ENCODE measurements at regions not wholly inside any gene's neighbourhood (a gene's known extent, or its start where the extent isn't known, plus 50 kb on each side); places are given as distances from the start of the nearest gene placed in this dataset.
"Not testable (repeated sequence)": the region's sequence is repeated elsewhere in the genome, so short reads cannot be mapped to it uniquely, and the experiment has no call there.

- DNase-seq (ENCODE audit: low read depth): not testable (repeated sequence)
Measured at GRCh38 chr2:71958426-71958825, 189.2 kb downstream of the CYP26B1 start.

- no peak for DNase-seq (ENCODE audit: low read depth)
Measured at GRCh38 chr2:71952572-71953188, 195.0 kb downstream of the CYP26B1 start.

GRCh38 chr2:71951718-71952404, 195.8 kb downstream of the CYP26B1 start:
- no peak for DNase-seq (ENCODE audit: low read depth)

- DNase-seq (ENCODE audit: low read depth): no peak
Measured at GRCh38 chr2:71951083-71951468, 196.6 kb downstream of the CYP26B1 start.

DNA sequence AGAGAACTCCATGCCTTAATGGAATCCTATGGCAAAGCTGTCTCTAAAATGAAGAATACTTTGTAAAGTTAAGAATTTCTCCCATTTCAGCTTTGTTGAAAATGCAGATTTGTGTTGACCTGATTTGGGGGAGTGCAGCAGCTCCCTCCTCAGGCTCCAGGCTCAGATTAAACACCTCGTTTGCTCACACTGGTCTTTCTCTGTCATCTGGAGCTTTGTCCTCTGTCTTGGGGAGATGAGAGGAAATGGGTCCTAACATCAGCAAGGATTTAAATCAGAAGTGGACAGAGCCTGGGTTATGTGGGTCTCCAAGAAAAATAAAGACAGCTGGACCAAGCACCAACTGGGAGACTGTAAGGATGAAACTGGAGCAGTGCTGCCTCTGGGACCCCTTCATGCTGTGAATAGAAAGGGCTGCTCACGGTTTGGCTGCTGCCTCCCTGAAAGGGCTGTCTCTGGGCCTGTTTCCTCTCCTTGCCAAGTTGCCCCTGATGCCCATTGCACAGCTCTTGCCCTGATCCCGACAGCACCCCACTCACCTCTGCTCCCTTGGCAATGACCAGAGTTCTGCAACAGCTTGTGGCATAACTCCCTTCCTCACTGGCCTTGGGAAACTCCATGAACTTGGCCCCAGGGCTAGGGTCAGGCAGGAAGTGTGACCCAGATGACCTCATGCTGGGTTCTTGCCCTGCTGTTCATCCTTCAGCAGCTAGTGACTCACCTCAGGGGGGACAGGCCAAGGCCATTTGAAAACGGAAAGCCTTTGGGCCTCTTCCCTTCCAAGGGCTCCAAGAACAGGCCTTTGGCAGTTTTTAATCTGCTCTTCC, 197.2 kb downstream of the CYP26B1 start:
- DNase-seq (ENCODE audit: low read depth): no peak

DNA sequence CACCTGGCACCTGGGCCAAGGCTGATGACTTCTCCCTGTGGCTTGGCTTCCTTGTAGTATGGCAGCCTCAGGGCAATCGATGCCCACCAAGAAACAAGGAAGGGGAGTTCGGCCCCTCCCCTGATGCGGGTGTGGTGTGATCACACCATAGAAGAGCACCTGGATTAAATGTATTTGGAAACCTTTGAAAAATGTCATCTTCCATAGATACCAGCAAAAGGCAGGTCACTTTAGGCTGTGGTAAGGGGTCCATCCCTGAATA, 198.2 kb downstream of the CYP26B1 start:
- no peak for DNase-seq (ENCODE audit: low read depth)

- no peak for DNase-seq (ENCODE audit: low read depth)
Measured at GRCh38 chr2:71948781-71949536, 198.7 kb downstream of the CYP26B1 start.

DNA sequence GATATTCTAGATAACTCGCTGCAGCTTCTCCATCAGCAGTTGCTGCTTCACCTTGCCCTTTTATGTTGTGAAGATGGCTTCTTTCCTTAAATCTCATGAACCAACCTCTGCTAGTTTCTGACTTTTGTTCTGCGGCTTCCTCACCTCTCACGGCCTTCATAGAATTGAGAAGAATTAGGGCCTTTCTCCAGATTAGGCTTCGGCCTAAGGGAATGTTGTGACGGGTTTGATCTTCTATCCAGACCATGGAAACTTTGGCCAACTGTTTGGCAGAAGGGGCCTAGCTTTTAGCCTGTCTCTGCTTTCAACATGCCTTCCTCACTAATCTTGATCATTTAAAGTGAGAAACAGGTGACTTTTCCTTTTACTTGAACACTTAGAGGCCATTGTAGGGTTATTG, 199.9 kb downstream of the CYP26B1 start:
- DNase-seq (ENCODE audit: low read depth): no peak

DNA sequence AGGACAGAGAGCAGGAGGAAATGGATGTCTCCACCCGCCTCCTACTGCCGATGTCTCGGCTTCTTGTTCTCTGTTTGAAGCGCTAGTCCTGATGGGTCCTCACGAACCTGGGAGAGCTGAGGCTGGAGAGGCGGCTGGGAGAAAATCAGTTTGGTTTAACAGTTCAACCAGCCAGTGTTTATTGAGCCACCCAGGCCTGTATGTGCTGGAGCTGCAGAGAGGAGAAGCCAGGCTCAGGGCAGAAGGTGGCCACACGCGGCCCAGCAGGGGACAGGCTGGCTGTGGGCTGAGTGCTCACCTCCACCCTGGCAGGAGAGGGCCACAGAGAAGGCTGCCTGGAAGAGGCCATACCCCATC, 202.1 kb downstream of the CYP26B1 start:
- DNase-seq (ENCODE audit: low read depth): no peak

DNA sequence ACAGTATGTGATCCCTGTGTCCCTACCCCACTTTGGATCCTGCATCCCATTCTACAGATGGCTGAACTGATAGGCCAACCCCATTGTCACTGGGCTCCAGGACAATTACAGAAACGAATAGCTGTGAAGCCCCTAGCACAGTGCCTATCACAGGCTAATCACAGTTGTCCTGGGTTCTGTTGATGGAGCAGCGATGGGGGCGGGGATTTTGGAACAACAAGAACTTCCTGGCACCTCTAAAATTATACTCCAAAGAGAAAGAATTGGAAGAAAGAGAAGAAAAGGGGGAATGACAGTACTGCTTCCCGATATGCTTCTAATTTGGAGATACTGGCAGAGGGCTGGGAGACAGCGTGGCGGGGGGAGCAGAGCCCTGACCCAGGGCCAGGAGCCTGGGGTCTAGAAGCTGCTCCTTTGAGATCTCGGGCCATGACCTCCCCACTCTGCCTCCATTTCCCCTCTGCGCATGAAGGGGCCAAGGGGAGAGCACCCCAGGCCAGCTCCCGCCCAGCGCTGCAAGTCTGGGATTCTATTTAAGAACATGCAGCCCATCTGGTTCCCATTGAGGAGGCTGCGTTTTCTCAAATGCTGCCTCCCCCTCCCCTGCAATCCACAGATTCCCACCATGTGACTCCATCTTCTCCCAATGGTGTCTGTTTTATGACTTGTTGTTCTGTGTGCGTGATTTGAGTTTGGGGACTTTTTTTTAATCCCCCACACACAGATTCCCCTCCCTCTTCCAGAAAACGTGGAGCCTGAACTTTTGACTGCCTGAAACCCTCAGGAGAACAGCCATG, 202.7 kb downstream of the CYP26B1 start:
- peak; percentile 83 for DNase-seq (ENCODE audit: low read depth)

GRCh38 chr2:71944183-71944550, 203.5 kb downstream of the CYP26B1 start:
- no peak for DNase-seq (ENCODE audit: low read depth)

DNA sequence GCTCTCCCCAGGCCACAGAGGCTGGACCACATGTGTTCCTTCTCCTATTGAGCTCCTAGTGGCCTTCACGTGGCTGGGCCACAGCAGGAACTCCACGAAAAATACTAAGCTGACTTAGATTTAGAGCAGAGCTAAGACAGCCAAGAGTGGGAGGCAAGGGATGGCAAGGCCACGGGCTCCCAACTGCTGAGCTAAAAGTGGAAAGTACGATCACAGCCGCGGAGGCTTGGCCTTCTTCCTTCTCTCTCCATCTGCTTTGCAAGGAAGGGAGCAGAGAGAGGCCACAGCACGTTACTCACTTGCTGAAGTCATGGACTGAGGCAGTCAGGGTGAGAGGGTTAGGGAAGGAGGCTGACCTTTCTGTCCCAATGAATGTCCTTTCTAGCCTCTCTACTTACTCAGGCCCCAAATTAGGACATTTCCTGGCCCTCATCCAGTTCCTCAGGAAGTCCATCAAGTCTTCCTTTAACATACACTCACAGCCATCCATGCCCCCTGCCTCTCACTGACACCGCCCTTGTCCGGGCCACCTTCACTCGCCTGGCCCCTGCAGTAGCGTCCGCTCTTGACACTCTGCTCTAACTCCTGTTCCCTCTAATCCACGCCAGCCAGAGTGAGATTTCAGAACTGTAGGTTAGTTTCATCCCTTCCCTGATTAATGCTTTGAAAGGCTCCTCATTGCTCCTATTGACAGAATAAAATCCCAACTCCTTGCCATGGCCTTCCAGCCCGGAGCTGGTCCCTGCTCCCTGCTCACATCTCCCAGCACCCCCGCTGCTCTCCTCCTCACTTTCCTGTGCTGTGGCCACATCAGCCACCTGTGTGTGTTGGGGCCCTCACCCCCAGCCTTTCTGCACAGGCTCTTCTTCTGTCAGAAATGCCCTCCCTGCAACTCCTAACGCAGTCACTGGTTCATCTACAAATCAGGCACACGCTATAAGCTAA, 204.2 kb downstream of the CYP26B1 start:
- no peak for DNase-seq (ENCODE audit: low read depth)

DNA sequence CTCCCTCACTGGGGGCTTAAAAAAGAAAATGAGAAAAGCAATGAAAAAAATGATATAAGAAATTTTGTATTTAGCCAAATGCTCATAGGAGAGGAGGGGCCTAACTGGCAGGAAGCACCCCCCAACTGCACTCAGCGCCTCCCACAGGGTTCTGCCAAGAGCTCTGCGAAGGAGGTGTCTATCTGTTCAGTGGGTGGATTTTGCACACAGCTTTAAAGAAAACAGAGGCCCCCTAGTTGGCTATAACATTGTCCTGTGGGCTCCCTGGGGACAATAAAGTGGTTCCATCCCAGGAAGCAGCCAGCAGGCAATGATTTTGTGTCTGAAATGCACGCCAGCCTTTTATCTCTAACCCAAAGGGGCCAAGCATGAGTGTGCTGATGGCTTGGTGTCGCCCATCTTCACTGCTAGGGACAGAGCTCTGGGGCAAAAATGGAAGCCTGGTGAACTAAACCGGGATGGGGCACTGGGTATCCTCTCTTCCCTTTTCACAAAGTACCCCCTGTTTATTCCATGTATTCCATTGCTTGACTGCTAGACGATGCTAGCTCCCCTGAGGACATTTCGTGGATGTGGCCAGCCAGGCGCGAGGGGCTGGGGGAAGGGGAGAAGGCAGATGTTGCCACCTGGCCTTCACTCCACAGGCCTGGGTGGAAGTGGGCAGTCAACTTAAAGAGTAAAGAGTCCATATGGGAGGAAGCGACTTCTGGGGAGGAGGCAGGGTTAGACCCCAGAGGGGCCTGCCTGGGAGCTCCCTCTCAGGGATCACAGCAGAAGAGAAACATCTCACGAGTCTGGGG, 205.7 kb downstream of the CYP26B1 start:
- no peak for DNase-seq (ENCODE audit: low read depth)

- DNase-seq (ENCODE audit: low read depth): no peak
Measured at GRCh38 chr2:71940695-71941094, 207.0 kb downstream of the CYP26B1 start.

- DNase-seq (ENCODE audit: low read depth): no peak
Measured at GRCh38 chr2:71939588-71940535, 207.8 kb downstream of the CYP26B1 start.

- DNase-seq (ENCODE audit: low read depth): no peak
Measured at GRCh38 chr2:71938659-71939587, 208.7 kb downstream of the CYP26B1 start.

DNA sequence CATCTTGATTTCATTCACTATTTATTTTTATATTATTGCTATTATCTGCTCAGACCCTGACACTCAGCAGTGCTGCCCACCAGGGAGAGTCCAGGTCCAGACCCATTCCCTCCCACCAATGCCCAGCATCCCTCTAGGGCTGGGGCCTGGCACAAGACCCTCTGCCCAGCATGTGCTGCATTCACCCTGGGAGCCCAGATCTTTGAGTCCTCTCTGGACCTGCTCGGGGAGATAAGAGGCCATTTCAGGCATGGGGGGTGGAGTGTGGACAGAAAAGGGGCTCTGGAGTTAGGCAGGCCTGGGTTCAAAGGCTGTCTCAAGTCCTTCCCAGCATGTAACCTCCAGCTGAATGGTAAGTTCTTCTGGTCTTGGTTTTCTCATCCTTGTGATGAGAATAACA, 209.6 kb downstream of the CYP26B1 start:
- DNase-seq (ENCODE audit: low read depth): no peak

Data from forelimb muscle (tissue), 1 donor.